Globus pallidus (tissue), 1 donor: ENCODE measurements at regions not wholly inside any gene's neighbourhood (a gene's known extent, or its start where the extent isn't known, plus 50 kb on each side); places are given as distances from the start of the nearest gene placed in this dataset.
"Not testable (repeated sequence)": the region's sequence is repeated elsewhere in the genome, so short reads cannot be mapped to it uniquely, and the experiment has no call there.

Source experiments
- DNase-seq: peaks from one replicate; pipeline ENCODE4 v3.0.0-alpha.2; 2015; ENCODE audit warnings: low spot score

GRCh38 chr10:81576336-81576735 is 298.7 kb upstream of the NRG3 start:
- no peak for DNase-seq

DNA sequence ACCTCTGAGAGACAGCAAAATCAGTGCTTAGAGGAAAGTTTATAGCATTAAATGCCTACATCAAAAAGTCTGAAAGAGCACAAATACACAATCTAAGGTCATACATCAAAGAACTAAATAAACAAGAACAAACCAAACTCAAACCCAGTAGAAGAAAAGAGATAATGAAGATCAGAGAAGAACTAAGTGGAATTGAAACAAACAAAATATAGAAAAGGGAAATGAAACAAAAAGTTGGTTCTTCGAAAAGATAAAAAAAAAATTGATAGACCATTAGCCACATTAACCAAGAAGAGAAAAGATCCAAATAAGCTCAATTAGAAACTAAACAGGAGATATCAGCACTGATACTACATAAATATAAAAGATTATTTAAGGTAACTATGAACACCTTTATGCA is 280.0 kb upstream of the NRG3 start:
- no peak for DNase-seq

- no peak for DNase-seq
Observed at GRCh38 chr10:81600185-81600584, 274.8 kb upstream of the NRG3 start.

- DNase-seq = no peak
Observed at GRCh38 chr10:81603106-81603620, 271.8 kb upstream of the NRG3 start.

GRCh38 chr10:81644485-81644884 is 230.5 kb upstream of the NRG3 start:
- DNase-seq = not testable (repeated sequence)

- no peak for DNase-seq
Observed at GRCh38 chr10:81655986-81656385, 219.0 kb upstream of the NRG3 start.

DNA sequence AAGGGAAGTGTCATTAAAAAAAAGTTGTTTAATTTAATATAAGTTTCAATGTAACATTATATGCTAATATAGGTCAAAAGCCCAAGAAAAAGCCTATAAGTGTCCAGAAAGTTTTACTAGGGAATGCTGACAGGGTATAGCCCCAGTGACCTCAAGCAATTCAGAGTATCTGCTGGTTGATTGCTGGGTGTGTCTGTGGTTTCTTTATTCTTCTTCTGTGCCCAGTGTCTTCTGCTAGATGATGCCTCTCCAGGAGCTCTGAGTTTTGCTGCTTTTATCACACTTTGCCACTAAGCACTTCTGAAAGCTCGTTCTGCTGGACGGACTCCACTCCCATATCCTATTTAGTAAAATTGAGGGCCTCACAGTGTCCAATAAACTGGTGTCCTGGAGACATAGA is 212.2 kb upstream of the NRG3 start:
- no peak for DNase-seq

DNA sequence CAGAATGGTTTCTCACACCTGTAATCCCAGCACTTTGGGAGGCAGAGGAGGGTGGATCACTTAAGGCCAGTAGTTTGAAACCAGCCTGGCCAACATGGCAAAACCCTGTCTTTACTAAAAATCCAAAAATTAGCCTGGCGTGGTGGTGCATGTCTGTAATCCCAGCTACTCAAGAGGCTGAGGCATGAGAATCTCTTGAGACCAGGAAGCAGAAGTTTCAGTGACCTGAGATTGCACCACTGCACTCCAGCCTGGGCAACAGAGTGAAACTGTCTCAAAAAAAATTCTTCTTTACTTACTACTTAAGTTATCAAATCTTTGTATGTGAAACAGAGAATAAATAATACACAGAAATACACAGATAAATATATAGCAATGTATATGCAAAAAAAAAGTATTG is 210.2 kb upstream of the NRG3 start:
- DNase-seq = not testable (repeated sequence)

- DNase-seq = no peak
Observed at GRCh38 chr10:81674941-81675340, 200.1 kb upstream of the NRG3 start.

GRCh38 chr10:81679291-81679690 is 195.7 kb upstream of the NRG3 start:
- DNase-seq = no peak

DNA sequence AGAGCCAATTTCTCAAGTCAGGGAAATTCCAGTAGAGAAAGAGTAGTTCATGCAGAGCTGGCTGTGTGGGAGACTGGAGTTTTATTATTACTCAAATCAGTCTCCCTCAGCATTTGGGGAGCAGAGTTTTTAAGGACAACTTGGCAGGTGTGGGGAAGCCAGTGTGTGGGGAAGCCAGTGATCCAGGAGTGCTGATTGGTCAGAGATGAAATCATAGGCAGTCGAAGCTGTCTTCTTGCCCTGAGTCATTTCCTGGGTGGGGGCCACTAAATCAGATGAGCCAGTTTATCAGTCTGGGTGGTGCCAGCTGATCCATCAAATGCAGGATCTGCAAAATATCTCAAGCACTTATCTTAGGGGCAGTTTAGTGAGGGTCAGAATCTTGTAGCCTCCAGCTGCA is 194.6 kb upstream of the NRG3 start:
- DNase-seq = no peak

GRCh38 chr10:81688459-81688858 is 186.5 kb upstream of the NRG3 start:
- no peak for DNase-seq

DNA sequence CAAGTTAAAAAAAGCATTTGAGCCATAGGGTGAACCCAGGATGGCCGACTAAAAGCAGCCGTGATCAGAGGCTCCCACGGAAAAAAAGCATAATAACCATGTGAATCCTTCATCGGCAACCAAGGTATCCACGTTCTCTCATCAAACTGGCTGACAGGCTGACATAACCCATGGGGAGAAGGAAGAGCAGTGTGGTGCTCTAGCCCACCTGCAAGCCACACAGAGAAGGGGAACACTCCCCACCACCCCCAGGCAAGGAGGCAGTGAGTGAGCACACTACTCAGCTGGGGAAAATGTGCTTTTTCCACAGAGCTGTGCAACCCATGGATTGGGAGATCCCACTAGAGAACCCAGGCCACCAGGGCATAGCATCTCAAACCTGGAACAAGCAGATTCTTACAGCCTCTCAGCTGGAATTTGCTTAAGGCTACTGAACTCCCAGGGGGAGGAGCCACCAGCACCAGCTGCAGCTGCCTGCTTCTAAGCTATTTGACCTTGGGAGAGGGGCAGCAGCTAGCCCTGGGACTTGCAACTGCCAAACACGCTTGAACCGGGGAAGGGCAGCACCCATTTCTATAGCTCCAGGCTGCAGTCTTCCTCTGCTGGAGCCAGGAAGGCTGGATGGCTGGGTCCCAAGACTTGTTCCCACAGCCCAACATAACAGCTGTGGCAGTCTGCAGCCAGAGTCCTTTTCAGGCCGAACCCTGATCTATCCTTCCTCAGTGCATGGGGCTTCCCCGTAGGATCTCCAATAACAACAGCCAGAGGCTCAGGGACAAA is 178.2 kb upstream of the NRG3 start:
- DNase-seq = no peak

DNA sequence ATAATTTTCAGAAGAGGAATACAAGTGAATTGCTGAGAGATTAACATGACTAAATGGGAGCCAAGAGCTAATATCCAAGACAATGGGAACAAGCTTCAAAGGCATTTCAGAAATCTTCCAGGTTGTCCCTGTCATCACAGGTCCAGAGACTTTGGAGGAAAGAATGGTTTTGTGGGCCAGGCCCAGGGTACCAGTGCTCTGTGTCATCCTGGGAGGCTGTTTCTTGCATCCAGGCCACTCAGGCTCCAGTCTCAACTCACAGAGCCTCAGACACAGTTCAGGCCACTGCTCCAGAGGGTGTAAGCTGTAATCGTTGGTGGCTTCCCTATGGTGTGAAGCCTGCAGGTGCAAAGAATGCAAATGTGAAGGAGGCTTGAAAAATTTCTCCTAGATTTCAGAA is 170.4 kb upstream of the NRG3 start:
- DNase-seq = no peak

DNA sequence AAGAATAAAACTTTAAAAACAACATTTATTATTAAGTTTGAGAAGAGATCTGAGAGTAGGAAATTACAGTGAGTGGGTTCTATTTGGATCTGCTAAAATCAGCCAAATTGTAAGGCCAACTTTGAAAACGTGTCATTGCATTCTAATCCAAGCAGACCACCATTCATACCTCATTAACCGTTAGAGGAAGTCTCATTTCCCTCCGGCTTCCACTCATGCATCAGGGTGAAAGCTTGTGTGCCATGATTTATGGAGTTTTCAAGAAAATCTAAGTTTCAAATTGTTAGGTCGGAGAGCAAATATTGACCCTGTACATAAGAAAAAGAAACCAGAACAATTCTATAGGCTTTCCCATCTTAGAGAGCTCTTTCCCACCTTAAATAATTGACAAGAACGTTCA is 166.6 kb upstream of the NRG3 start:
- DNase-seq = no peak

GRCh38 chr10:81708929-81709328 is 166.1 kb upstream of the NRG3 start:
- DNase-seq = no peak

- no peak for DNase-seq
Observed at GRCh38 chr10:81722399-81722798, 152.6 kb upstream of the NRG3 start.

GRCh38 chr10:81724431-81724830 is 150.6 kb upstream of the NRG3 start:
- no peak for DNase-seq

DNA sequence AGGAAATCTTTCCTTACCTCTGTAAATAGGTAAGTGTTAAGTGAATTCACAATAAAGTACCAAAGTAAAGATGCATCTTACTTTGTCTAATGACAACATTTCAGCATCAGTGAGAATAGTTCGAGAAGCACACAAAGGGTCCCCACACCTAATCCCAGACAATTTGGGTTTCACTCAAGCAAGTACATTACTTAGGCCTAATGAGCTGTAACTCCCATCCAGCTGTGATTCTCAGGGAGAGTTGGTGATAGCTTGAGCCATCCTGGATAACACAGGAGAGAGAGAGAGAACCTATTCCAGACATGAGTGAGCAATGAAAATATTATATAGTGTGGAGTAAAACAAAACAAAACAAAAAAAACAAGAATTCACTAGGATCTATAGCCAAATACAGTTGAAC is 149.1 kb upstream of the NRG3 start:
- DNase-seq = no peak

- no peak for DNase-seq
Observed at GRCh38 chr10:81728692-81729091, 146.3 kb upstream of the NRG3 start.

DNA sequence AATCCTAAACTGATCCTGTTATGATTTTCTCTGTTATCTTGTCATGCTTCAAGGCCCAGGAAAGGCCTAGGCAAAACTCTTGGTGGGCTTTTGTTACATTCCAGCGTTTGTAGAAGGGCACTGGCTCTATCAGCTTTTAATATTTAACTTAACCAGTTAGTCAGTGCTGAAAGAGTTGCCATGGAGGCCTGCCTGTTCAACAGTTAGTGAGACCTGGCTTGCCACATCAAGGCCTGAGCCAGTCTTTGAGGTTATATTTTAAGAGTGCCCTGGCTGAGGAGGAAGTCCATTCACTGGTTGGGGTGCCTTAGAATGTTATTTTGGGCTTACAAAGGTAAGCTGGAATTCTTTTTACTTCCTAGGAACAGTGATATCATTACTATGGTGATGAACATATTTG is 144.1 kb upstream of the NRG3 start:
- no peak for DNase-seq

- DNase-seq = no peak
Observed at GRCh38 chr10:81733542-81733941, 141.5 kb upstream of the NRG3 start.

- not testable (repeated sequence) for DNase-seq
Observed at GRCh38 chr10:81735167-81735566, 139.8 kb upstream of the NRG3 start.

DNA sequence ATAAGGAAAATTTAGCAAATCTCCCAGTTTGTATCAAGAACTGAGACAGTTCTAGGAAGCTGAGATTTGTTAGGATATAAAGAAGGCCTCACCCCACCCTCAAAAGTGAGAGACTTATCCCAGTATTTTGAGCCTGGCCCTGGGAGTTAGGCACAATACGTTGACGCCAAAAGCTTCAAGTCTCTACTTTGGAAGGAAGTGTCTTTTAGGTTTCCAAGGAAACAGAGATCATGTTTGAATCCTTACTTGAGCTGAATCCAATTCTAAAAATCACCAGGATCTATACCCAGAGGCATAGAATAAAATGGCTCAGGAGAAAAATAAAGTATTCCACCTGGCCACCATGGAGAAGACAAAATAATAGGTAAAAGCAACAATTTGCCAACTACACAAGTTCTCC is 115.9 kb upstream of the NRG3 start:
- no peak for DNase-seq
